ENCODE measurements at regions not wholly inside any gene's neighbourhood (a gene's known extent, or its start where the extent isn't known, plus 50 kb on each side); places are given as distances from the start of the nearest gene placed in this dataset.
A peak's percentile ranks its signal among the peaks of the same experiment; 100 is the strongest.
"Not testable (repeated sequence)": the region's sequence is repeated elsewhere in the genome, so short reads cannot be mapped to it uniquely, and the experiment has no call there.

GRCh38 chr15:57767481-57767880 lies 61.0 kb downstream of the POLR2M start:
- no peak overlapping the region for H3K4me3 ChIP-seq
- H3K27ac ChIP-seq = no peak overlapping the region

- no peak overlapping the region for H3K4me3 ChIP-seq
- H3K27ac ChIP-seq = no peak overlapping the region
Observed at GRCh38 chr15:57769266-57769665, 62.8 kb downstream of the POLR2M start.

- no peak overlapping the region for H3K4me3 ChIP-seq
- no peak overlapping the region for H3K27ac ChIP-seq
Observed at GRCh38 chr15:57770495-57770894, 64.0 kb downstream of the POLR2M start.

- no peak overlapping the region for H3K27ac ChIP-seq
- no peak overlapping the region for H3K4me3 ChIP-seq
Observed at GRCh38 chr15:57772223-57772957, 65.9 kb downstream of the POLR2M start.

GRCh38 chr15:57773051-57773450 lies 66.5 kb downstream of the POLR2M start:
- H3K27ac ChIP-seq = no peak overlapping the region

GRCh38 chr15:57777003-57777402 lies 70.5 kb downstream of the POLR2M start:
- H3K27ac ChIP-seq = no peak overlapping the region

More at GRCh38 chr15:57773051-57773450, 66.5 kb downstream of the POLR2M start:
- no peak overlapping the region for H3K4me3 ChIP-seq

GRCh38 chr15:57780471-57780870 lies 74.0 kb downstream of the POLR2M start:
- Histone ChIP-seq H3K4me3 (no peak overlapping the region), H3K27ac (no peak overlapping the region)

More at GRCh38 chr15:57777003-57777402, 70.5 kb downstream of the POLR2M start:
- H3K4me3 ChIP-seq = no peak overlapping the region

GRCh38 chr15:57782731-57783130 lies 76.2 kb downstream of the POLR2M start:
- Histone ChIP-seq H3K27ac (no peak overlapping the region), H3K4me3 (no peak overlapping the region)

GRCh38 chr15:57784081-57784511 lies 77.6 kb downstream of the POLR2M start:
- Histone ChIP-seq H3K27ac (peak overlapping the region in 5 of 21 experiments; percentile 12 to 64 (median 43)), H3K4me3 (no peak overlapping the region)

GRCh38 chr15:57785039-57785438 lies 78.5 kb downstream of the POLR2M start:
- peak overlapping the region in 3 of 21 experiments; percentile 14 to 64 (median 59) for H3K27ac ChIP-seq
- H3K4me3 ChIP-seq = no peak overlapping the region

- Histone ChIP-seq H3K4me3 (no peak overlapping the region), H3K27ac (no peak overlapping the region)
Observed at GRCh38 chr15:57785959-57786358, 79.4 kb downstream of the POLR2M start.

GRCh38 chr15:57789225-57789624 lies 82.7 kb downstream of the POLR2M start:
- Histone ChIP-seq H3K4me3 (no peak overlapping the region), H3K27ac (no peak overlapping the region)

GRCh38 chr15:57792724-57793449 lies 86.4 kb downstream of the POLR2M start:
- Histone ChIP-seq H3K4me3 (no peak overlapping the region), H3K27ac (no peak overlapping the region)

- no peak overlapping the region for H3K27ac ChIP-seq
- H3K4me3 ChIP-seq = no peak overlapping the region
Observed at GRCh38 chr15:57795261-57795660, 88.7 kb downstream of the POLR2M start.

GRCh38 chr15:57796146-57796545 lies 89.6 kb downstream of the POLR2M start:
- H3K4me3 ChIP-seq = no peak overlapping the region
- H3K27ac ChIP-seq = no peak overlapping the region

- Histone ChIP-seq H3K4me3 (no peak overlapping the region), H3K27ac (peak overlapping the region in 2 of 21 experiments; percentile 5 to 32)
Observed at GRCh38 chr15:57797110-57797509, 90.6 kb downstream of the POLR2M start.

- H3K27ac ChIP-seq = peak overlapping the region in 2 of 21 experiments; percentile 5 to 32
- H3K4me3 ChIP-seq = no peak overlapping the region
Observed at GRCh38 chr15:57797568-57798267, 91.2 kb downstream of the POLR2M start.

- H3K27ac ChIP-seq = no peak overlapping the region
- H3K4me3 ChIP-seq = no peak overlapping the region
Observed at GRCh38 chr15:57806003-57806402, 99.5 kb downstream of the POLR2M start.

- H3K4me3 ChIP-seq, H3K27ac ChIP-seq: not testable (repeated sequence)
Observed at GRCh38 chr15:57809285-57809684, 102.8 kb downstream of the POLR2M start.

- H3K4me3 ChIP-seq = no peak overlapping the region
- H3K27ac ChIP-seq = no peak overlapping the region
Observed at GRCh38 chr15:57816599-57816998, 110.1 kb downstream of the POLR2M start.
